ENCODE measurements at regions not wholly inside any gene's neighbourhood (a gene's known extent, or its start where the extent isn't known, plus 50 kb on each side); places are given as distances from the start of the nearest gene placed in this dataset.

GRCh38 chr10:111209692-111210091 is 132.9 kb downstream of the ADRA2A start:
- Histone ChIP-seq H2AK5ac (ENCODE audit: low read depth, low read length) (no peak overlapping the region), H2AFZ (ENCODE audit: low read length) (no peak overlapping the region), H3K4ac (replicated peaks; ENCODE audit: insufficient read length, low read depth, low read length) (no peak overlapping the region), H3K9me3 (ENCODE audit: insufficient read depth in 2 of 2, low read depth in 1 of 2, low read length in 1 of 2) (0 out of 4 replicates have a peak, but pooled peaks cover 0 to 6% of the 10 kb centered on the region in 2 experiments), H4K8ac (ENCODE audit: extremely low read depth, insufficient read depth, low read length) (no peak overlapping the region), H3K4me3 (ENCODE audit: extremely low read depth in 1 of 4, insufficient read depth in 2 of 4, low read depth in 3 of 4, low read length in 4 of 4) (no peak overlapping the region), H3K79me2 (ENCODE audit: control insufficient read depth in 1 of 2, insufficient read depth in 2 of 2, low read length in 2 of 2) (no peaks in the 10 kb centered on the region), H3K23me2 (ENCODE audit: low read depth, low read length) (no peaks in the 10 kb centered on the region), H3K36me3 (ENCODE audit: control insufficient read depth in 2 of 4, insufficient read depth in 4 of 4, low read length in 3 of 4) (no peaks in the 10 kb centered on the region), H4K20me1 (replicated peaks in 1 of 2; ENCODE audit: control insufficient read depth in 1 of 2, insufficient read depth in 2 of 2, low read length in 2 of 2) (no peaks in the 10 kb centered on the region), H3K56ac (replicated peaks; ENCODE audit: insufficient read length, low read depth, low read length) (no peak overlapping the region), H3K27ac (ENCODE audit: low read depth, low read length) (no peak overlapping the region), H3K18ac (ENCODE audit: extremely low read depth, low read length) (no peak overlapping the region), H3K4me1 (replicated peaks in 1 of 4; ENCODE audit: control insufficient read depth in 3 of 4, insufficient read depth in 4 of 4, low read length in 3 of 4) (peaks cover 0 to 3% (median 2%) of the 10 kb centered on the region in 4 experiments; a peak in 1 of 7 replicates), H3K27me3 (replicated peaks in 1 of 4; ENCODE audit: control insufficient read depth in 3 of 4, extremely low read depth in 1 of 4, insufficient read depth in 3 of 4, low read length in 3 of 4) (no peaks in the 10 kb centered on the region), H2BK5ac (ENCODE audit: low read depth, low read length) (no peak overlapping the region), H4K5ac (ENCODE audit: insufficient read length, low read depth, low read length) (no peak overlapping the region), H3K14ac (ENCODE audit: insufficient read length) (no peak overlapping the region), H2BK120ac (replicated peaks; ENCODE audit: low read depth, low read length) (no peak overlapping the region), H3K9ac (replicated peaks in 1 of 4; ENCODE audit: extremely low read depth in 1 of 4, low read depth in 3 of 4, low read length in 3 of 4) (no peak overlapping the region), H2BK15ac (ENCODE audit: low read length) (no peak overlapping the region), H2BK20ac (ENCODE audit: low read length) (no peak overlapping the region), H4K91ac (replicated peaks; ENCODE audit: insufficient read length, low read length) (no peak overlapping the region), H3K23ac (ENCODE audit: insufficient read length) (no peak overlapping the region), H3K79me1 (ENCODE audit: low read depth, low read length) (no peaks in the 10 kb centered on the region), H3K4me2 (ENCODE audit: insufficient read depth in 1 of 2, low read depth in 2 of 2, low read length in 2 of 2) (no peak overlapping the region), H2BK12ac (ENCODE audit: low read depth, low read length) (no peak overlapping the region)
- WGBS, 2 experiments (ENCODE audit: extremely low coverage in 1 of 2, insufficient coverage in 1 of 2, insufficient read length in 1 of 2, insufficient replicate concordance in 2 of 2, low coverage in 1 of 2, low lambda C conversion rate in 2 of 2, missing lambda C conversion rate in 1 of 2) = 86% methylated on average over 5 of the region's 5 CpGs; no CpG with 5 or more reads in 1 of the 2 experiments
- no peak for FAIRE-seq
- no peak for TF ChIP-seq CHD2 (IDR thresholded peaks at IDR 0.05; ENCODE audit: low read length)
- no peak for TF ChIP-seq BCL11A (IDR thresholded peaks at IDR 0.05; ENCODE audit: low read depth in 2 of 2, low read length in 2 of 2)
- CTCF ChIA-PET (ENCODE audit: partially characterized antibody) = interaction anchor here (1.6 to 8.9 kb wide), 3 partner anchors 13 to 133 kb away, joined by 3 to 68 read pairs (median 26); partner anchors contain the start of gene ADRA2A
- POLR2A ChIA-PET (ENCODE audit: partially characterized antibody) = no interaction called here
- no peak for DNase-seq (ENCODE audit: low read depth in 1 of 2, low spot score in 2 of 2)

All from H1 (cell line).